ENCODE measurements at regions not wholly inside any gene's neighbourhood (a gene's known extent, or its start where the extent isn't known, plus 50 kb on each side); places are given as distances from the start of the nearest gene placed in this dataset.

DNA sequence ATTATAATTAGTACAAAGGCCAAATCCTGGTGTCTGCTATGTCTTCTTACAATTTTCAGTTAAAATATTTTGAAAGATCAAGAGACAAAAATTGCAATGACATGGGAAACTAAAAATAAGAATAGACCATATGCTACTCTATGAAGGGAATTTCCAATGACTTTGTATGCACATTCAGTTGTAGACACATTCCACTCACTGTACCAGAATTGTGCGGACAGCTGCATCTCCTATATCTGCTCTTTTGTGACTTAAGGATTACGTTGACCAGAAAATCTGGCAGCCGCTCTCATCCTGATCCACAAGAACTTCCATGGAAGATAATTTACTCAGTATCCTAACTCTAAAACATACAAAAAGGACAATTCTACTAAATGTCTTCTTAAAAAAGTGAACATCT is 493.9 kb upstream of the KCNMB2 start:
- peaks cover 3% of the 10 kb centered on the region for H3K27me3 Mint-ChIP-seq

DNA sequence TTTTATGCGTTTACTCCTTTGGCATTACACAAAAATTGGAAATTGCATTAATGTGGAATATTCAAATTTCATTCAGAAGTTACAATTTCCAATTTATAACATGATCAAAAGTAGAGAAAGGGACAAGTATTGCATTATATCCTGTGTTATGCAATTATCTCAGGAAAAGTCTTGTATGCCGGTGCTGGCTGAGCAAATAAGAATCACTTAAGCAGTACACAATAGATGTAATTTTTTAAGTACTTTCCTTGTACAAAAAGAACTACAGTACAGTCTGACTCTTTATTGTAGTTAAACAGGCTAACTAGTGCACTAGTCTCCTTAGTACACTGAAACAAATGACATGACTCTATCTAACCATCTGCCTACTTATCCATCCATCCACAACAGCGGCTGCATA is 493.2 kb upstream of the KCNMB2 start:
- no peak overlapping the region for H3K4me3 ChIP-seq (ENCODE audit: control extremely low read depth in 1 of 5, extremely low read depth in 1 of 5, insufficient read depth in 1 of 5, low read depth in 2 of 5, low read length in 4 of 5)
- H3K9me3 ChIP-seq (ENCODE audit: control extremely low read depth in 1 of 3, control insufficient read depth in 2 of 3, insufficient read depth in 1 of 3, low read length in 2 of 3) = no peaks in the 10 kb centered on the region
- no peak overlapping the region for H3K27ac Mint-ChIP-seq
- no peak for ATAC-seq (ENCODE audit: low read depth)
- POLR2A ChIA-PET = no interaction called here
- H3K79me2 ChIP-seq (ENCODE audit: control insufficient read depth, insufficient read depth, low read length) = no peaks in the 10 kb centered on the region
- H3K4me1 ChIP-seq (ENCODE audit: control insufficient read depth in 2 of 2, insufficient read depth in 2 of 2, low read length in 2 of 2) = no peaks in the 10 kb centered on the region
- DNase-seq = no peak
- H3K27me3 Mint-ChIP-seq = no peaks in the 10 kb centered on the region
- H3K4me1 Mint-ChIP-seq = no peaks in the 10 kb centered on the region
- no peak for TF ChIP-seq EZH2 (IDR thresholded peaks at IDR 0.05; ENCODE audit: borderline replicate concordance, insufficient read depth, low read depth, low read length, poor library complexity, severe bottlenecking)
- no peak for TF ChIP-seq CTCF (IDR thresholded peaks at IDR 0.05)
- no peak overlapping the region for H3K27ac ChIP-seq (ENCODE audit: low read length in 2 of 2)
- no peak overlapping the region for H3K4me2 ChIP-seq (replicated peaks; ENCODE audit: low read depth, low read length, poor library complexity, severe bottlenecking)
- H3K9ac ChIP-seq (ENCODE audit: low read length) = no peak overlapping the region
- intact Hi-C loops (cut with micrococcal nuclease) = no loop called here
- no peak overlapping the region for H3K4me3 Mint-ChIP-seq
- CTCF ChIA-PET = no interaction called here
- H2AFZ ChIP-seq (ENCODE audit: insufficient read depth, low read depth, low read length, poor library complexity, severe bottlenecking) = no peak overlapping the region
- H4K20me1 ChIP-seq (ENCODE audit: control insufficient read depth, insufficient read depth, low read length, poor library complexity, severe bottlenecking) = no peaks in the 10 kb centered on the region
- no peaks in the 10 kb centered on the region for H3K27me3 ChIP-seq (replicated peaks in 1 of 4; ENCODE audit: control extremely low read depth in 1 of 4, control insufficient read depth in 3 of 4, insufficient read depth in 4 of 4, low read length in 3 of 4)
- H3K36me3 ChIP-seq (replicated peaks in 1 of 2; ENCODE audit: control extremely low read depth in 1 of 2, control insufficient read depth in 1 of 2, extremely low read depth in 1 of 2, insufficient read depth in 2 of 2, low read length in 1 of 2) = no peaks in the 10 kb centered on the region
- H3K9me3 Mint-ChIP-seq (ENCODE audit: insufficient read depth) = no peaks in the 10 kb centered on the region
- WGBS (ENCODE audit: insufficient coverage) = 100% methylated on average over 1 of the region's 3 CpGs

More for the DNA sequence above, 493.9 kb upstream of the KCNMB2 start:
- intact Hi-C loops (cut with micrococcal nuclease) = no loop called here
- Mint-ChIP-seq H3K27ac (no peak overlapping the region), H3K9me3 (ENCODE audit: insufficient read depth) (no peaks in the 10 kb centered on the region), H3K4me3 (no peak overlapping the region), H3K4me1 (no peaks in the 10 kb centered on the region)
- Histone ChIP-seq H3K4me2 (replicated peaks; ENCODE audit: low read depth, low read length, poor library complexity, severe bottlenecking) (no peak overlapping the region), H2AFZ (ENCODE audit: insufficient read depth, low read depth, low read length, poor library complexity, severe bottlenecking) (no peak overlapping the region), H3K36me3 (replicated peaks in 1 of 2; ENCODE audit: control extremely low read depth in 1 of 2, control insufficient read depth in 1 of 2, extremely low read depth in 1 of 2, insufficient read depth in 2 of 2, low read length in 1 of 2) (no peaks in the 10 kb centered on the region), H3K4me3 (ENCODE audit: control extremely low read depth in 1 of 5, extremely low read depth in 1 of 5, insufficient read depth in 1 of 5, low read depth in 2 of 5, low read length in 4 of 5) (no peak overlapping the region), H3K9ac (ENCODE audit: low read length) (no peak overlapping the region), H3K4me1 (ENCODE audit: control insufficient read depth in 2 of 2, insufficient read depth in 2 of 2, low read length in 2 of 2) (no peaks in the 10 kb centered on the region), H3K27ac (ENCODE audit: low read length in 2 of 2) (no peak overlapping the region), H3K9me3 (ENCODE audit: control extremely low read depth in 1 of 3, control insufficient read depth in 2 of 3, insufficient read depth in 1 of 3, low read length in 2 of 3) (no peaks in the 10 kb centered on the region), H4K20me1 (ENCODE audit: control insufficient read depth, insufficient read depth, low read length, poor library complexity, severe bottlenecking) (no peaks in the 10 kb centered on the region), H3K27me3 (replicated peaks in 1 of 4; ENCODE audit: control extremely low read depth in 1 of 4, control insufficient read depth in 3 of 4, insufficient read depth in 4 of 4, low read length in 3 of 4) (no peaks in the 10 kb centered on the region), H3K79me2 (ENCODE audit: control insufficient read depth, insufficient read depth, low read length) (no peaks in the 10 kb centered on the region)
- 83% methylated on average over 2 of the region's 3 CpGs for WGBS (ENCODE audit: insufficient coverage)
- POLR2A ChIA-PET = no interaction called here
- CTCF ChIA-PET = no interaction called here
- ATAC-seq (ENCODE audit: low read depth) (no peak), DNase-seq (no peak)
- no peak for TF ChIP-seq EZH2 (IDR thresholded peaks at IDR 0.05; ENCODE audit: borderline replicate concordance, insufficient read depth, low read depth, low read length, poor library complexity, severe bottlenecking)
- TF ChIP-seq CTCF (IDR thresholded peaks at IDR 0.05) = no peak
